HG03108 (cell line): ENCODE measurements at regions not wholly inside any gene's neighbourhood (a gene's known extent, or its start where the extent isn't known, plus 50 kb on each side); places are given as distances from the start of the nearest gene placed in this dataset.

Experiments used
- ATAC-seq: cut with Tn5 transposase; IDR thresholded peaks from one replicate; pipeline ENCODE4 v1.9.1; 2021; ENCODE audit warnings: moderate library complexity; ENCODE audit not compliant: unreplicated experiment

DNA sequence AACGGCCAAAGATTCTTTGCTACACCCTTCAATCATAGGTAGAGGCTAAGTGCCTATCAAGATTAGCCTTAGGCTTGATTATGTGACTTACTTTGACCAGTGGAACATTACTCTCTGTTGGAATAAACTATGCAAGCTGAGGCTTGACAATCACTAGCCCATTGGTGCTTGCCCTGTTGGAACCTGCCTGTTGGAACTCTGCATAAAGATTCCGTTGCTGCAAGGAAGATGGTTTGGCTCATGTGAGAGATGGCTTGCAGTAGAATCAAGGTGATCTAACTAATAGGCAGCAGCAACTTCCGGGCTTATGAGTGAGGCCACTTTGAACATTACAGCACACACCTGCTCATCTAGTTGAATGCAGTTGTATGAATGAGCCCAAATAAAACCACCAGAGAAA is 227.7 kb upstream of the TSHZ2 start:
- ATAC-seq, result no peak

DNA sequence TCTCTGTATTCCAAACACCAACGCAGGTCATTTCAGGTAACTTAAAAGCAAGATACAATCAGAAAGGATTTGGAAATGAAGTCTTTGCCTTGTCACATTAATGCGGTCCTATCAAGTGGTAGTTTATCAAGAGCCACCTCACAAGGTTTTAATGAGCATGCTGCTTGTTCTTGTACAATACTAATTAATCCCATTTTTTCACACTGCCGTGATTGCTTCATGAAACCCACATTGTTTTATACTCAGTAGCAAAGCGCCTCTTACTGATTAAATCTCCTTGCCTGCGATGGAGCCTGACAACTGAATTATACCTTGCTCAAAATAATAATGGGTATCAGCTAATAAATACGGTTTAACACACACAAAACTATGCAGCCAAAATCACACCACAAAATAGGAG is 234.1 kb upstream of the TSHZ2 start:
- no peak for ATAC-seq

DNA sequence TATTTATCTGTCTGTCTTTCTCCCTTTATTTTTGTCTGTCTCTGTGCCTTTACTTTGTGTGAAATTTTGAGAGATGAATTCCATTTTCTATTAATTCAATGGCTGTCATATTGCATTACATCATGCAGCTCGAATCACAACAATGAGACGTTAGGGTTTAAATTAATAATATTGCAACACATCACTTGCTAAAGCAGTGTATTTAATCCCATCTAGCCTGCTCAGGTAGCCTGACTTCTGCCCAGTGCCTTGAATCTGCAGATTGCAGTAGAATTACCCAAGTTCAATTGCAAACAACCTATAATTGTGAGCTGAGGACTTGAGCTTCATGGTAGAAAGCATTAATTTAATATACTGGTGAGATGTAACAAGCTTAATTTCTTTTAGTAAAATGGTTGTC is 235.7 kb upstream of the TSHZ2 start:
- ATAC-seq, result no peak

DNA sequence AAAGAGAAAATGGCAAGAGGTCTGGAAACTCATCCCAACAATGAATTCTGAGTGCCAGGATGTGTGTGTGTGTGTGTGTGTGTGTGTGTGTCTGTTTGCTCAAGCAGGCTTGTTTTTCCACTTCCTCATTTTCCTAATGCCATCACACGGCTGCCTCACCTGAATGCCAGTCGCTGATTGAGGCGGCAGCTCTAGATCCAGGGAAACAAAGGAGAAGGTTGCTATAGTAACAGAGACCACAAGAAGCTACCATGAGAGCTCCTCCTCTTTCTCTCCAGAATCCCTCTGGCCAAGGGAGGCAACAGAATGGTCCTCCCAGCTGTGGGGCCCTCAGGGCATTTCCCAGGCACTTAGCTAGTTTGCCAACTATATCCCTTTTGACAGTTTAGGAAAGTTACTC is 241.1 kb upstream of the TSHZ2 start:
- ATAC-seq, result no peak

DNA sequence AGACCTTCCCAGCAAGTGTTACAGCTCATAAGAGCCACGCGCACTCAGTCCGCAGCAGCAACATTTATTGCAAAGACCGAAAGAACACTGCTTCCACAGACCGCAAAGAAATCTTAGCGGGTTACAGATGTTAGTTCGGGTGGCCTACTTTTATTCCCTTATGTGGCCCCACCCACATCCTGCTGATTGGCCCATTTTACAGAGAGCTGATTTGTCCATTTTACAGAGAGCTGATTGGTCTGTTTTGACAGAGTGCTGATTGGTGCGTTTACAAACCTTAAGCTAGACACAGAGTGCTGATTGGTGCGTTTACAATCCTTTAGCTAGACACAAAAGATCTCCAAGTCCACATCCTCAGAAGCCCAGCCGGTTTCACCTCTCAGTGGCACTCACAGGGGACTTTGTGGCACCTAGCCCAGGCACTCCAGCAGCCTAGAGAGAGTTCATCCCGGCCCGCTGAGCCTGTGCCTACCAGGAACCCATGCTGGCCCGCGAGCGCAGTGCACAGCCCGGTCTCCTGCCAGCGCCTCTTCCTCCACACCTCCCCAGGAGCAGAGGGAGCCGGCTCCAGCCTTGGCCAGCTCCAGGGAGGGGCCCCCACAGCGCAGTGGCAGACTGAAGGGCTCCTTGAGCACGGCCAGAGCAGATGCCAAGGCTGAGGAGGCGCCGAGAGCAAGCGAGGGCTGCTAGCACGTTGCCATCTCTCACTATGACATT is 244.3 kb upstream of the TSHZ2 start:
- no peak for ATAC-seq

DNA sequence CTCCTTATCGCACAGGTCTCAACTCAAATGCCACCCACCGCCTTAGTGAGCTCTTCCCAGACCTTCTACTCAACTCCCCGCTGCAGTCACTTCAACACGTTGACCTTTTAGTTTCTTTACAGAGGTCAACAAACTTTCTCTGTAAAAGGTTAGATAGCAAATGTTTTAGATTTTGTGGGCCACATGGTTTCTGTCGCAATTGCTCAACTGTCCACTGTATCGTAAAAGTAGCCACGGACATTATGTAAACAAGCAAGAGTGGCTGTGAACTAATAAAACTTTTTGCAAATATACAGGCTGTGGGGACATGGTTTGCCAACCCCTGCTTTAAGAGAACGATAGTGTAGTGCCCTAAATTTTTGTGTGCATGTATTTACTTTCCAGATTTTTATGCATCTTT is 247.6 kb upstream of the TSHZ2 start:
- ATAC-seq, result no peak

DNA sequence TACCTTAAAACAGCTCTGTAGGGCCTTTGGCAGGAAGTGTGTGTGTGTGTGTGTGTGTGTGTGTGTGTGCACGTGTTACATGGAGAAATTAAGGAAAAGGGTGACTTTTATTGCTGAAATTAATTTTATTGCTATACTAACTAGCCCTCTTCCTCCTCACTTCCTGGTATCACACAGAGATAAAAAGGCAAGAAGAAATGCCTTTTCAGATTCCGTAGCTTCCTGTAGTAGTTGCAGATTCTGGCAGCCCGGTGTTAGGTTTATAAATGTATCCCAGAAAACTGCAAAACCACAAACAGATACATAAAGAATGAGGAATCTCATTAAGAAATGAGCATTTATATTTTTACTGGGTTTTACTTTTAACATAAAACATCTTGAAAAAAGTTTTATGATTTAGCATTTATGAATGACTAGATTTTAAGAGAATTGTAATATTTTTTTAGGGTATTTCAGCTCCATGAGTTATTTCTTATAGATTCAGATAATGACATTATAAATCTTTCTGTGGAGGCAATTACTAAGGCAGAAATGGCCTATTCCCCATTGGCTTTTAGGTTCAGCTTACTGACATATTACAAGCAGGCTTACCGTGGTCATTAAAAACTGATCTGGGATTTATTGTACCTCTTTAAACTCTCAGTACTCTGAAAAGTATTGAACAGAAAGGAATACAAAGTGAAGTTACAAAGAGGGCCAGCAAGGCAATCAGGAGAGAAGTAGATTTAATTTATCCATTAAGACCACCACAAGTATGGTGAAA is 249.1 kb upstream of the TSHZ2 start:
- no peak for ATAC-seq

DNA sequence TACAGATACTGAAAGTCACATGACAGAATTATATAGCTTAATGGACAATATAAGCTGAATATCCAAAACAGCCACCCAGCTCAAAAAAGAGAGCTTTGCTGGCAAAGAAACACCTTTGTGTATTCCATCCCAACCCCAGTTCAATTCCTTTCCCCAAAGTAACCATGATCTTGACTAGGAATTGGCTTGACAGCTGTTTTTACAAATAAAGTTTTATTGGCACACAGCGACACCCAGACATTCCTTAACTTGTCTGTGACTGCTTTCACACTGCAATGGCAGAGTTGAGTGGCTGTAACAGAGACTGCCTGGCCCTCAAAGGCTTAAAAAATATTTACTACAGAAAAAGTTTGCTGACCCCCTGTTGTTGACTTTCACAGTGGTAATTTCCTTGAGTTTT is 264.0 kb upstream of the TSHZ2 start:
- no peak for ATAC-seq

DNA sequence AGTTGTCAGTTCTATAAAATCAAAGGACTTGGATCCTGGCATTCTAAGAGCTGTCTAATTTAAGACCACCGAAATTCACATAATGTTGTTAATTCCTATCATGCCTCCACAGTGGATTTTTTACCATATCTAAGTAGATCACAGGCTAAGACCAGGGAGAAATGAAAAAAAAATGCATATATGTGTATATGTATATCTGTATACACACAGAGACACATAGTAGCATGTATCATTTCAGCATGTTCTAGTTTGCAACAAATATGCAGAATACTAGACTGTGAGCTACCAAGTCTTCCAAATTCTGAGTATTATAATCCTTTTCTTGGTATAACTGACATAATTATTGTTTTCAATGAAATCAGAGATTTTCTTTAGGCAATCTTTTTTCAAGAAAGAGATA is 267.6 kb upstream of the TSHZ2 start:
- no peak for ATAC-seq

DNA sequence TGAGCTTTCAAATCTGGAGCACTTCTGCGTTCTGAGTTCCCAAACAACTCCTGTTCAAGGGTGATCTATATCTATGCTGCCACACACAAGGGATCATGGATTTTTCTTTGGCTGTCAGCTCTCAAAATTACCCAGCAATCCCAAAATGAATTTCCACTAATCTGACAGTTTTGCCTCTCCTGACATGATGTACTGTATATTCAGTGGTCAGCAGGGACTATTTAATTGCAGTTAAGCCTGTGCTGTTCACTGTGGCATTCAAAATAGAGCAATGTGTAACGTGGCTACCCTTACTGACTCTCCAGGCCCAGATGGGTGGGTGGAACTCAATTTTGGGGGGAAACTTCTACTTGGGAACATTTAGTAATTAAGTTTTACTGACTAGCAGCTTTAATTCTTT is 283.8 kb upstream of the TSHZ2 start:
- no peak for ATAC-seq

DNA sequence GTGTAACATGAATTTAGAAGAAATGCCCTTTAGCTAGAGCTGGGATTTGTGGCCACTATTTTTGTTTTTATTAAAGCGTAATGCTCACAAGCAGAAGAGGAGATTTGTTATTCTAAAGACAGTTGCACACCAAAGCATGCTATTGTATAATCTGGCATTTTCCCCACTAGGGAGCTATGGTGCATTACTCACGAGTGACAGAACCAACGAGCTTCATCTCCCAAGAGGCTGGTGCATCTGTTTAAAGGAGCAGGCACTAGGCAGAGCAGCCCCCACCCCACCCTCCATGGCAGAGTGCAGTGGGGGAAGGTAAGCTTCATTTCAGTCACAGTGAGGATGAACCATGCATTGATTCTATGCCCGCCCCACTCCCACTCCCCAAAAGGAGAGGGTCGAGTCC is 287.3 kb upstream of the TSHZ2 start:
- ATAC-seq, result no peak

DNA sequence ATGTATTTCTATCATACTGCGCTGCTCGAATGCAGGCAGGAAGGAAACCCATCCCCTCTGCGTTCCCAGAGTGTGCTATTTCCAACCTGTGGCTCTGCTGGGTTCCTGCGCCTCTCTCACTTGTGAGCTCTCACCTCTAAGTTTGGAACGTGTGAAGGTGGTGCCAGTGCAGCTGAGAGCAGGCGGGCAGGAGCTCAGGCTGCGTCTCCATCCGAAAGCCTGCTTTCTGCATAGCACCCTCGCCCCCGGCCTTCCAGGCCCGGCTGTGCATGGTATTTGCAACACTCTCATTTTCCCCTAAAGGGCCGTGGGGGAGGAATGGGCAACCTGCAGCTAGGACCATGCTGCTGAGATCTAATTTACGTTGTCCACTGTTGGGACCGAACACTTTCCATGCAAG is 288.0 kb upstream of the TSHZ2 start:
- no peak for ATAC-seq

DNA sequence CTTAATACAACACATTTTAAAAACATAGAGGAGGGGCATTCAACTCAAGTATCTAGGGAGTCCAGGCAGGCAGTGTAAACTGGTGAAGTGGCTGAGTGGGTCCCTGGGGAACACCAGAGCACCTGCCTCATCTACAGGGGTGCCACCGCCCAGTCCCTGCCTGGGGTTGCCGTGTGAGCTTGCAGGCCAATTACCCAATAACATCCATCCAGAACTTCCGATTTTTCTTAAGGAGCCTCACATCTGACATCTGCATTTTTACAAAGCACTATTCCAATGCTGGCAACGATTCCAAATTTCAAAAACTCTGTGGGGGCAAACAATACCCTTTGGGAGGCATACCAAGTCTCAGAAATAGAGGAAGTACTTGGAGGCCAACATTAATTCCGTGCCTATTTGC is 288.4 kb upstream of the TSHZ2 start:
- ATAC-seq, result no peak

DNA sequence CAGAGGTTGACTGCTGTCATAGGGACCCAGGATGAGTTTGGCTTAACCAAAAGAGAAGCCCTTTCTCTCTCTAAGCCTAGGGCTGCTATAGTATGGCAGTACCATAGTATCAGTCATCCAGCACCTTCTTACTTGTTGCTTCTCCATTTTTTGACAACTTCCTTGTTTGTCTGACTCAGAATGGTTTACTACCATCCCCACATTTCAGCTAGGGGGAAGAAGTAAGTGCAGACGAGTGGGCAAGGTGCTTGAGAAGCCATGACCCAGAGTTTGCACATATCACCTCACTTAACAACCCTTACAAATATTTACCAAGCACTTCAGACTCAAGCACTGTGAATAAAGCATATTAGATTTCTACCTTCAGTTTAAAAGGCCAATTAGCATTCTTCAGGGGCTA is 289.9 kb upstream of the TSHZ2 start:
- ATAC-seq, result no peak

DNA sequence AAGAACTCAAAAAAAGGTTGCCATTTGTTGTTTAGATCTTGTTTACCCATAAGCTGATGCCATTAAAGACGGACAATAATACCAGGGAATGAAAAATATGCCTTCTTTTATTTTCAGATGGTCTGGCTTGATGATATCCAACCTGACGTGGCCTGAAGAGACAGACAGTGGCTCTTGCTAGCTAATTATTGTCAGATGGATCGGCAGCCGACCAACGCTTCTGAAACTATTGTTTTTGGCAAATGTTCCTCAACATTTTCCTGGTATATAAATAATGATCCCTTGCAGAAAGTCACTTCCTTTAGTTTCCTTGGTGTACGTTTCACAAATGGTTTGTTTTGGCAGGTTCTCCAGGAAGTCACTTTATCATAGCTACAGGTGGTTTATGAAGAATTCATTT is 290.9 kb upstream of the TSHZ2 start:
- no peak for ATAC-seq

DNA sequence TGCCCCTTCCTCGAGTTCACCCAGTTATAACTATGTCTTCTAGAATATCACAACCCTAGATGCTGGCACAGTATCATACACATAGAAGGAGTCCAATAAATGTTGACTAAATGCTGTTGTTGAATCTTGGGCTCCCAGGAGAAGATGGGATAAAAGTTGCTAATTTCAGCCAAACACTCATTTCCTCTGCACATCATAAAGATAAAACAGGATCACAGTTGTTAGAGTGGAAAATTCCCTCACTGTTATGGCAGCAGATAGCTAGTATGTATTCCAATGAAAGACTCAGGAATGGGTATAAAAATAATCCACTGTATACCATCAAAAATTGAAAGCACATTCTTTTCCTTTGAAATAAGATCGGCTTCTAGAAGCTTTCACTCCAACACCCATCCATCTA is 294.9 kb upstream of the TSHZ2 start:
- no peak for ATAC-seq

DNA sequence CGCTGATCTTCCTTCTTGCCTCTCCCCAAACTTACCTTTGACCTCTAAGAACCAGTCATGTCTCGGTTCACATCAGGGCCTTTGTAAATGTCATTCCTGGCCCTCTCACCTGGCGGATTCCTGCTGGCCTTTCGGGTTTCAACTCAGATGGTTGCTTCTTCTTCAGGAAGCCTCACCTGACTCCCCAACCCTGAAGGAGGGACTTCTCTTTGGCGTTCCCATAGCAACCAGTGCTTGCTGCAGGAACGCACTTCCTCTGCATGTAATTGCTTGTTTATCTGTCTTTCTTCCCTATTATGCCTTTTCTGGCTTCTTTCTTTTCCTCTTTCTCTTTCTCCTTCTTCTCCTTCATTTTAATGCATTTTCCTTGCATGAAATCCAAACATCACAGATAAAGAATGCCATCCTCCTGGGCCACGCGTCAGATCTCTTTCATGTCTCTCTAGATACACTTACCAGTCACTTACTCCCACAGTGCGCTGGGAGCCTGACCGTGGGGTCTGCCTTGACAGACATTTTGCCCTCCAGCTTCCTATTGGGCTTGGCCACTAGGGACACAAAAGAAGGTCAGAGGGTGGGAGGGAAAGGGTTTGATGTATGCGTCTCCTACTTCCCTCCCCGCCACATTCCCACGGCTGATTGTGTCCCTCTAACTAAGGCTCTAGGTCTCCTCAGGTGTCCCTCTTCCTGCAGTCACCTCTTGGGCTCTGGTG is 295.7 kb upstream of the TSHZ2 start:
- no peak for ATAC-seq

DNA sequence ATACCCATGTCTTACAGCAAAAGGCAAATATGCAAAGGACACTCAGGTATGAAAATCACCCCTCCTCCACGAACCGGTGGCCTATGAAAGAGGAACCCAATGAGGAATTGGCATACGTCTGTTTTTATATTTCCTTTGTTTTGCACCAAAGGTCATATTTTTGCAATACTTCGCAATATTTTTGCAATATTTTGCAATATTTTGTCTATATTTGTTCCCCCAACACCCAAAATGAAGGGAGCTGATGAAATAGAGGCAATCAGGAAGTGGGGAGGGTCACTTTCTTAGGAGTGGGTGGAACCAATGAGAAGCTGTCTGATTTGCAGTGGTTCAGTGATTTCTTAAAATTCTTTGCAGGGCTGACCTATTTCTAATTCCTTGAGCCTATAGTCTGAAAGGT is 296.8 kb upstream of the TSHZ2 start:
- no peak for ATAC-seq

DNA sequence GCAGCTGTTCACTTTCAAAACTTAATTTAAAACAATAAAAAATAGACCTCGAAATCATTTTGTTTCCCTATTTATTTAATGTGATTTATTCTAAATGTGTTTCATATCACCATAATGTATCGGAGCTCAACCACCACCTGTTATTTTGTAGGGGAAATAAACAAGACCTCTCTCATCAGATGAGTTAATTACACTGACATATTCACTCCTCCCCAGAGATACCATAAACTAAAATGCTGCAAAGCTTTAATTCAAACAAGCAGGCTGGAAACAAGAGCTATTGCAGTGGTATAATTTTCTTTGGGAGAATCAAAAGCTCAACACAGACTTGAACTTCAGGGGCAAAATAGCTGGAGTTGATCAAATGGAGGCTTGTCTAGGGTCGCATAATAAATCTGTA is 303.5 kb upstream of the TSHZ2 start:
- no peak for ATAC-seq

DNA sequence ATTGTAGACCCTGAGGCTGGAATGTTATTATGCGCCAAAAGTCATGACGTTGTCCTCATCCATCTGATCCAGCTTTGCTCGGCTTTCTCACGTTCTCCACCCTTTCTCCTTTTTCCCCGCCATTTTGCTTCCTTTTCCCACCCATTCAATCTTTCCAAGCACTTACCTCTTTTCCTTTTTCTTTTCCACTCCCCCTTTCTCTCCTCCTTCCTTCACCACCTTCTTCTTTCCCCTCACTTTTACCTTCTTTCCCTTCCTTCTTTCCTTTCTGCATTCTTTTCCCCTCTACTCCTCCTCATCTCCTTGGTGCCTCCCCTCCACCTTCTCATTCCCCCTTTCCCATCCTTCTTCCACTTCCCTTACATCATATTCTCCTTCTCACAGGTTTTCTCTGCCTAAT is 304.8 kb upstream of the TSHZ2 start:
- no peak for ATAC-seq

DNA sequence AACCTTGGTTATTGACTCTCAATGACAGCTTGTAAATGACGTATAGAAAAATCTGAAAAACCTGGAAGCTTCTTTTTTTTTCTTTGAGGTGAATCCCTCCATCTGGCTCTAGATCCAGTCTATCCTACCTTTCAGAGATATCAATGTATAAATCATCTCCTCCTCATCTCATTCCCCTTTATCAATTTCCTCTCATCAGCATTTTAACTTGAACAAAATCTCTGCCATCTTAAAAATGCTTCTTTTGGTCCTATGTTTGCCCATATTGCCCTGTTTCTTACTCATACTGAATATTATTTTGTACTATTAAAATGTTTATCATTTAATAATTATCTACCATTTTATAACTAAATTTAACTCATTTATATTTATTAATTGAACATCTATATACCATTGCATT is 306.7 kb upstream of the TSHZ2 start:
- no peak for ATAC-seq

DNA sequence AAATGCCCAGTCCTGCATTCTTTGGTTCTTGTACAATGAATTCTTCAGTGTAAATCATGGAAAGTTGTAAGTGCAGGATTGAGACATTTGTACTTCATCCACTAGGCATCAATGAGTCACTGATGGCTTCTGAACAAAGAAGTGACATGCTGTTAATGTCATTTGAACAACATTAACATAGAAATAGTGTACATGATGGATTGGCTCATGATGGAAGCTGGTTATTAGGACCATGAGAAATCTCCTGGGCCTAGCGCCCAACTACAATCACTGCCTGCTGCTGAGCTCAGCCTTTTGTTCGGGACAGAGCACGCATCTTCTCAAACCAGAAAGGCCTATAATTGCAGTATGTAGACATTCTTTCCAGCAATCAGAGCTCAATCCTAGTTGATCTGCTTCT is 316.8 kb upstream of the TSHZ2 start:
- no peak for ATAC-seq
